ENCODE measurements at regions not wholly inside any gene's neighbourhood (a gene's known extent, or its start where the extent isn't known, plus 50 kb on each side); places are given as distances from the start of the nearest gene placed in this dataset.
A peak's percentile ranks its signal among the peaks of the same experiment; 100 is the strongest.
"Not testable (repeated sequence)": the region's sequence is repeated elsewhere in the genome, so short reads cannot be mapped to it uniquely, and the experiment has no call there.

- no peak for DNase-seq
Observed at GRCh38 chr12:91643763-91644162, 461.1 kb upstream of the DCN start.

- no peak for DNase-seq
Observed at GRCh38 chr12:91640021-91640420, 457.4 kb upstream of the DCN start.

- no peak for DNase-seq
Observed at GRCh38 chr12:91639327-91639726, 456.7 kb upstream of the DCN start.

- no peak for DNase-seq
Observed at GRCh38 chr12:91637789-91638624, 455.4 kb upstream of the DCN start.

- no peak for DNase-seq
Observed at GRCh38 chr12:91636721-91637120, 454.1 kb upstream of the DCN start.

- DNase-seq = not testable (repeated sequence)
Observed at GRCh38 chr12:91634386-91634713, 451.7 kb upstream of the DCN start.

GRCh38 chr12:91633734-91634357 is 451.2 kb upstream of the DCN start:
- DNase-seq = peak; percentile 55

GRCh38 chr12:91633206-91633605 is 450.6 kb upstream of the DCN start:
- no peak for DNase-seq

- no peak for DNase-seq
Observed at GRCh38 chr12:91632042-91632786, 449.6 kb upstream of the DCN start.

- DNase-seq = no peak
Observed at GRCh38 chr12:91630596-91631293, 448.1 kb upstream of the DCN start.

- no peak for DNase-seq
Observed at GRCh38 chr12:91630083-91630482, 447.5 kb upstream of the DCN start.

- no peak for DNase-seq
Observed at GRCh38 chr12:91629440-91629839, 446.8 kb upstream of the DCN start.

- DNase-seq = no peak
Observed at GRCh38 chr12:91628656-91629055, 446.0 kb upstream of the DCN start.

- no peak for DNase-seq
Observed at GRCh38 chr12:91627225-91627624, 444.6 kb upstream of the DCN start.

- DNase-seq = no peak
Observed at GRCh38 chr12:91622981-91623380, 440.4 kb upstream of the DCN start.

- DNase-seq = no peak
Observed at GRCh38 chr12:91622037-91622436, 439.4 kb upstream of the DCN start.

- DNase-seq = no peak
Observed at GRCh38 chr12:91620992-91621391, 438.4 kb upstream of the DCN start.

- no peak for DNase-seq
Observed at GRCh38 chr12:91620422-91620821, 437.8 kb upstream of the DCN start.

GRCh38 chr12:91618281-91618680 is 435.7 kb upstream of the DCN start:
- DNase-seq = no peak

GRCh38 chr12:91617818-91618217 is 435.2 kb upstream of the DCN start:
- DNase-seq = no peak

GRCh38 chr12:91616416-91616815 is 433.8 kb upstream of the DCN start:
- DNase-seq = no peak

GRCh38 chr12:91613223-91613779 is 430.7 kb upstream of the DCN start:
- no peak for DNase-seq

- DNase-seq = no peak
Observed at GRCh38 chr12:91610561-91610960, 427.9 kb upstream of the DCN start.

Data from activated T-cell treated with anti-CD3 and anti-CD28 coated beads, Interleukin-2, amount 50 U/mL, for 1 hour (primary cell).